Esophagus squamous epithelium (tissue), 4 donors: ENCODE measurements at regions not wholly inside any gene's neighbourhood (a gene's known extent, or its start where the extent isn't known, plus 50 kb on each side); places are given as distances from the start of the nearest gene placed in this dataset.

Experiments
- CTCF ChIP-seq, 6 experiments: fragments of 450-650 bp in 4 of 6; fragments of 200-600 bp in 2 of 6; sonication (generic) in 2 of 6; IDR thresholded peaks; one replicate each; pipeline ENCODE4 v1.5.1; 2016 to 2019; ENCODE audit warnings: antibody characterized with exemption in 6 of 6, mild to moderate bottlenecking in 4 of 6, moderate library complexity in 4 of 6
- POLR2A ChIP-seq, 4 donors: fragments of 450-650 bp; IDR thresholded peaks; one replicate each; pipeline ENCODE4 v1.6.1; 2017; ENCODE audit warnings: antibody characterized with exemption in 4 of 4, mild to moderate bottlenecking in 4 of 4, moderate library complexity in 3 of 4

DNA sequence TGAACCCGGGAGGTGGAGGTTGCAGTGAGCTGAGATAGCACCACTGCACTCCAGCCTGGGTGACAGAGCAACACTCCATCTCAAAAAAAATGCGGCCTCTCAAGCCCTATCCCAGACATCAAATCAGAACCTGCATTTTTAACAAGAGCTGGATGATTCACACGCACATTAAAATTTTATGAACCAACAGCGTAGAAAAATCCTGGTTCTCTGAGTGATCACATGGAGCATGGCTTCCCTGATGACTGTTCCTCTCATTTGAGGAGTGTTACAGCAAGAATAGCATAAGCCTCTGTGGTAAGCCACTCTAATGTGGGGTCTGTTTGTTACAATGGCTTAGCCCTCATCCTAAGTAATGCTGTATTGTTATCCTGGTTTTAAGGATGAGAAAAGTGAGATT, 163.6 kb downstream of the BRMS1L start:
- no peak for TF ChIP-seq CTCF (IDR thresholded peaks at IDR 0.05)
- TF ChIP-seq POLR2A (IDR thresholded peaks at IDR 0.05), result no peak
